Parathyroid adenoma (tissue), 2 donors: ENCODE measurements at regions not wholly inside any gene's neighbourhood (a gene's known extent, or its start where the extent isn't known, plus 50 kb on each side); places are given as distances from the start of the nearest gene placed in this dataset.
A peak's percentile ranks its signal among the peaks of the same experiment; 100 is the strongest.

ENCODE experiments used
- H2AFZ ChIP-seq: fragments of 300-600 bp; sonication (generic); one replicate; pipeline ENCODE4 v1.7.0; 2017; ENCODE audit warnings: antibody characterized with exemption, mild to moderate bottlenecking
- H3K27ac ChIP-seq: fragments of 300-600 bp; sonication (generic); one replicate; pipeline ENCODE4 v1.7.0; 2017
- H3K27me3 ChIP-seq: fragments of 300-600 bp; sonication (generic); one replicate; pipeline ENCODE4 v1.7.0; 2017; ENCODE audit warnings: low read length; ENCODE audit not compliant: control insufficient read depth, insufficient read depth
- H3K36me3 ChIP-seq: fragments of 300-600 bp; sonication (generic); one replicate; pipeline ENCODE4 v1.7.0; 2017; ENCODE audit warnings: low read length; ENCODE audit not compliant: control insufficient read depth, insufficient read depth
- H3K4me1 ChIP-seq: fragments of 300-600 bp; sonication (generic); one replicate; pipeline ENCODE4 v1.7.0; 2017; ENCODE audit warnings: control low read depth
- H3K4me2 ChIP-seq: fragments of 300-600 bp; sonication (generic); one replicate; pipeline ENCODE4 v1.7.0; 2017; ENCODE audit warnings: low read length
- H3K4me3 ChIP-seq: fragments of 300-600 bp; sonication (generic); one replicate; pipeline ENCODE4 v1.7.0; 2017; ENCODE audit warnings: low read depth, low read length
- H3K79me2 ChIP-seq: fragments of 300-600 bp; sonication (generic); one replicate; pipeline ENCODE4 v1.7.0; 2017; ENCODE audit warnings: control low read depth
- H3K9ac ChIP-seq: fragments of 300-600 bp; sonication (generic); one replicate; pipeline ENCODE4 v1.7.0; 2017; ENCODE audit warnings: mild to moderate bottlenecking
- H3K9me3 ChIP-seq: fragments of 300-600 bp; sonication (generic); one replicate; pipeline ENCODE4 v1.7.0; 2017; ENCODE audit warnings: low read length; ENCODE audit not compliant: control insufficient read depth
- TF ChIP-seq, protein P1 (sequence below): fragments of 300-600 bp; sonication (generic); IDR thresholded peaks from one replicate; pipeline ENCODE4 v1.7.0; 2017; ENCODE audit warnings: antibody characterized with exemption, mild to moderate bottlenecking
- donor health status: primary hyperparathyroidism.

DNA sequence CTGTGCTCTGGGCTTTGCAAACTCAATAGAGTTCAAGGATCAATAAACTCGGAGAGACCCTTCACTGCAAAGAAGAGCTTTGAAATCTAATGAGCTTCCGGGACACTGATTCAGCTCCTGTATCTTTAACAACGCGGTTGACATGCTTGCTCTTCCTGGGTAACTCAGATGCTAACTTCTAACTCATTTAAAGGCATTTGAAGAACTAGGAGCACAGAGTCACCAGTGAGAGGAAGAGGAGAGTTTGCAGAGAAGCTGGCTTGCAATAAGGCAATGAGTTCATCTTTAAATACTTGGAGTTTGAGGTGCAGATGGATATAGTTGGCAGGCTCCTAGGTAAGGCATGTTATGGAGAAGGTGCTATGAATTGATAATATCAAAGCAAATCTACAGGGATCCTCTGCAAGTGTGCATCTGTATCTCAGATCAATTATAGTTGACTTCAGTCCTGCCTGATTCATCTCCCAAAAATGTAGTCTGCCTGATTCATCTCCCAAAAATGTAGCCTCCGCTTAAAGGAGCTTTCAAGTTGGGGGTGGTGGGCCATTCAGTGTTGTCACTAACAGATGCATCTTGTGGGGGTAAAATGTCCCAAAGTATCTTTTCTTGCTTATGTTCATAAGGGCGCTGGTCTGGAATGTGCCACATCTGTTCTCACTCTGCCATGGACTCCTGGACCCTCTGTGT, 182.5 kb upstream of the PRSS58 start:
- Histone ChIP-seq H3K9me3 (no peaks in the 10 kb centered on the region), H3K36me3 (no peaks in the 10 kb centered on the region), H3K27ac (no peak overlapping the region), H3K27me3 (no peaks in the 10 kb centered on the region), H3K79me2 (no peaks in the 10 kb centered on the region), H2AFZ (no peak overlapping the region), H3K9ac (no peak overlapping the region), H3K4me1 (peaks cover 12% of the 10 kb centered on the region), H3K4me3 (no peak overlapping the region), H3K4me2 (no peak overlapping the region)
- TF ChIP-seq, protein P1, sequence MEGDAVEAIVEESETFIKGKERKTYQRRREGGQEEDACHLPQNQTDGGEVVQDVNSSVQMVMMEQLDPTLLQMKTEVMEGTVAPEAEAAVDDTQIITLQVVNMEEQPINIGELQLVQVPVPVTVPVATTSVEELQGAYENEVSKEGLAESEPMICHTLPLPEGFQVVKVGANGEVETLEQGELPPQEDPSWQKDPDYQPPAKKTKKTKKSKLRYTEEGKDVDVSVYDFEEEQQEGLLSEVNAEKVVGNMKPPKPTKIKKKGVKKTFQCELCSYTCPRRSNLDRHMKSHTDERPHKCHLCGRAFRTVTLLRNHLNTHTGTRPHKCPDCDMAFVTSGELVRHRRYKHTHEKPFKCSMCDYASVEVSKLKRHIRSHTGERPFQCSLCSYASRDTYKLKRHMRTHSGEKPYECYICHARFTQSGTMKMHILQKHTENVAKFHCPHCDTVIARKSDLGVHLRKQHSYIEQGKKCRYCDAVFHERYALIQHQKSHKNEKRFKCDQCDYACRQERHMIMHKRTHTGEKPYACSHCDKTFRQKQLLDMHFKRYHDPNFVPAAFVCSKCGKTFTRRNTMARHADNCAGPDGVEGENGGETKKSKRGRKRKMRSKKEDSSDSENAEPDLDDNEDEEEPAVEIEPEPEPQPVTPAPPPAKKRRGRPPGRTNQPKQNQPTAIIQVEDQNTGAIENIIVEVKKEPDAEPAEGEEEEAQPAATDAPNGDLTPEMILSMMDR: no peak

DNA sequence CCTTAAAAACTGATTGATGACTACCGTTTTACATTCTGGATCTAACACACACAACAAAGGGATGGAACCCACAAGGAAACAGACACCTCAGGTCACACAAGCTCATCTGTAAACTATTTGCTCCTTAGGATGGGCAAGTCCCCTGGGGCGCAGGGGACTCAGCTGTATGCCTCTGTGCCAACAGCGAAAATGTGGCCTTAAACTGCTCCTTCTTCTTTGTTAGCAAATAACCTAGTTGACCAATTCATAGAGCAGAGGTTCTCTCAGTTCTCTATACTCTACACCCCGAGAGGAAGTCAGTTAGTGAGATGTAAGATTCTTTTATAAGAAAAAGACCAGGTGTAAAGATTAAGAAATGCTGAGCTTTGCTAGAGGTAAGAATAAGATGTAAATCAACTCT, 181.9 kb upstream of the PRSS58 start:
- Histone ChIP-seq H3K36me3 (no peaks in the 10 kb centered on the region), H3K79me2 (no peaks in the 10 kb centered on the region), H3K9ac (no peak overlapping the region), H3K4me2 (no peak overlapping the region), H3K27me3 (no peaks in the 10 kb centered on the region), H2AFZ (no peak overlapping the region), H3K27ac (no peak overlapping the region), H3K4me1 (peaks cover 12% of the 10 kb centered on the region), H3K4me3 (no peak overlapping the region), H3K9me3 (no peaks in the 10 kb centered on the region)
- TF ChIP-seq, protein P1: no peak

DNA sequence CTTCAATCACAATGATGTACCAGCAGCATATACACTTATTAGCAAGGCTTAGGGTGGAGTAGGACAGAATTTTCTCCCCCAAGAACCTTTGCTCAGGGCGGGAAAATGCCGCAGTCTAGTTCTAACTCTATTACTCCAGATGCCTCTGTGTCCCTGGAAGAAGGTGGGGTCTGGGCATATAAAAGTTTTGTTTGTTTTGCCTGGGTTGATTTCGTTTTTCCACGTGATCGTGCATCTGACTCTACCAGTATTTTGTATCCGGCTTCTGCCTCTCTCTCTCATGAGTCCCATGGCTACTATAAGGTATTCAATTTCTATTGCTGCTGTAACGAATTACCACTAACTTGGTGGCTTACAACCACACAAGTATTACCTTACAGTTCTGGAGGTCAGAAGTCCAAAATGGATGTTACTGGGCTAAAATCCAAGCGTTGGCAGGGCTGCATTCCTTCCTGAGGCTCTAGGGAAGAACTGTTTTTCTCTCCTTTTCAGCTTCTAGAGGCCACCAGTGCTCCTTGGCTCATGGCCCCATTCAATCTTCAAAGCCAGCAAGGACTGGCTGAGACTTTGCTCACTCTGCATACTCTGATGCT, 181.2 kb upstream of the PRSS58 start:
- Histone ChIP-seq H3K4me2 (no peak overlapping the region), H3K27me3 (no peaks in the 10 kb centered on the region), H2AFZ (no peak overlapping the region), H3K4me3 (no peak overlapping the region), H3K36me3 (no peaks in the 10 kb centered on the region), H3K79me2 (no peaks in the 10 kb centered on the region), H3K9ac (no peak overlapping the region), H3K27ac (no peak overlapping the region), H3K9me3 (no peaks in the 10 kb centered on the region), H3K4me1 (peaks cover 12% of the 10 kb centered on the region)
- TF ChIP-seq, protein P1: no peak

DNA sequence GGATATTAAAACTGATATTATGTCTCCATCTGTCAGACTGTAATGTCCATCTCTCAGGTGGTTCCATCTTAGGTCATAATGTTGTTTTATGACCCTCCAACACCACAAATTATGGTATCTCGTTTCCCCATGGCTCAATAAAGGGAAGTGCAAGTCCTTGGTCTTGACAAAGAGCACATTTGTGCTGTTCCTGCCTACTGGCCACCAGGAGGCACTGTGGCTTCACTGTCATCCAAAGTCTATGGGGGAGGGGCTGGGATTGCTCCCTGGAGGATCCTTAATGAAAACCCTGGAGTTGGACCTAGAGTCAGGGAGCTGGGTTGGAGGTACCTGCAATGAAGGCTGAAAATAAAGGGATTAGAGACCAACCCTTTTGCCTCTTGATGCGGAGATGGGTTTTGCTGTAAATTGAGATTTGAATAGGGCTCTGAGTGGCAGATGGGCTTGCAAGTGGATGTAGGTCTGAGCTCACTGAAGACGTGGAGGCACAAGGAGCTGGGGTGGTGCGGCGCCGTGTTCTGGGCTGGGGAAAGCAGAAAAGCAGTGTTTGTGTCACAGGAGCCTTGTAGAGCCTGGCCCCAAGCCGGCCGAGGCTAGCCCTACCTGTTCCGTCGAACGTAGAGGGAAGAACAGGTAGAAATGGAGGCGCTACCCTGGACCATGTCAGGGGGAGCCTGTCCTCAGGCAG, 180.5 kb upstream of the PRSS58 start:
- Histone ChIP-seq H2AFZ (no peak overlapping the region), H3K9me3 (no peaks in the 10 kb centered on the region), H3K27ac (no peak overlapping the region), H3K79me2 (no peaks in the 10 kb centered on the region), H3K4me3 (no peak overlapping the region), H3K36me3 (no peaks in the 10 kb centered on the region), H3K27me3 (no peaks in the 10 kb centered on the region), H3K4me1 (peaks cover 17% of the 10 kb centered on the region), H3K9ac (no peak overlapping the region), H3K4me2 (no peak overlapping the region)
- TF ChIP-seq, protein P1: peak; percentile 91
